SU-DHL-6 (cell line): ENCODE measurements at regions not wholly inside any gene's neighbourhood (a gene's known extent, or its start where the extent isn't known, plus 50 kb on each side); places are given as distances from the start of the nearest gene placed in this dataset.

Experiments used
- H2AFZ ChIP-seq: fragments of 200-600 bp; sonication (generic); 2 replicates; pipeline ENCODE4 v1.6.1; 2014; ENCODE audit warnings: low read depth, mild to moderate bottlenecking, moderate library complexity, mixed read lengths, antibody characterized with exemption, low read length; ENCODE audit not compliant: severe bottlenecking
- H3F3A ChIP-seq: fragments of 200-600 bp; shearing (Covaris generic); 2 replicates; pipeline ENCODE4 v1.6.0; 2016; ENCODE audit warnings: antibody characterized with exemption, mild to moderate bottlenecking; ENCODE audit not compliant: insufficient read depth
- H3K27ac ChIP-seq: fragments of 200-600 bp; sonication (generic); 2 replicates; pipeline ENCODE4 v1.5.1; 2016; ENCODE audit warnings: low read depth, mild to moderate bottlenecking, low read length, moderate library complexity, mixed read lengths
- H3K27me3 ChIP-seq: fragments of 200-600 bp; sonication (generic), shearing (Covaris generic); 2 replicates; pipeline ENCODE4 v1.6.0; 2014; ENCODE audit warnings: mild to moderate bottlenecking, low read length
- H3K36me3 ChIP-seq: fragments of 200-600 bp; sonication (generic); 2 replicates; pipeline ENCODE4 v1.6.1; 2014; ENCODE audit warnings: mild to moderate bottlenecking, low read length, mixed read lengths
- H3K4me2 ChIP-seq: fragments of 300-600, 200-600 bp; shearing (Covaris generic), sonication (generic); 2 replicates; pipeline ENCODE4 v1.6.0; 2014; ENCODE audit warnings: low read length, low read depth, mild to moderate bottlenecking; ENCODE audit not compliant: poor library complexity, severe bottlenecking
- H3K4me3 ChIP-seq: fragments of 200-600 bp; sonication (generic); 2 replicates; pipeline ENCODE4 v1.5.1; 2014; ENCODE audit warnings: antibody characterized with exemption, low read length, mild to moderate bottlenecking, mixed read lengths; ENCODE audit not compliant: insufficient read depth, poor library complexity, severe bottlenecking
- H3K79me2 ChIP-seq: fragments of 200-600 bp; sonication (generic); 2 replicates; pipeline ENCODE4 v1.6.1; 2014; ENCODE audit warnings: mild to moderate bottlenecking, low read length, moderate library complexity; ENCODE audit not compliant: insufficient read depth
- H3K9ac ChIP-seq: fragments of 200-600 bp; sonication (generic); 2 replicates; pipeline ENCODE4 v1.7.0; 2014; ENCODE audit warnings: mild to moderate bottlenecking, low read length
- H3K9me2 ChIP-seq: fragments of 200-600 bp; sonication (generic); replicated peaks from 2 replicates; pipeline ENCODE4 v1.6.1; 2014; ENCODE audit warnings: low read length; ENCODE audit not compliant: insufficient read depth
- H3K9me3 ChIP-seq: fragments of 200-600 bp; sonication (generic); 2 replicates; pipeline ENCODE4 v1.6.1; 2014; ENCODE audit warnings: low read length, mixed read lengths; ENCODE audit not compliant: insufficient read depth
- H4K20me1 ChIP-seq: fragments of 200-600 bp; sonication (generic); 2 replicates; pipeline ENCODE4 v1.6.1; 2014; ENCODE audit warnings: low read depth, mild to moderate bottlenecking, antibody characterized with exemption, low read length, moderate library complexity, mixed read lengths
- CTCF ChIP-seq: fragments of 200-600 bp; sonication (generic); IDR thresholded peaks from one replicate; pipeline ENCODE4 v1.5.1; 2017; ENCODE audit warnings: antibody characterized with exemption, mild to moderate bottlenecking, low read length, moderate library complexity; ENCODE audit not compliant: insufficient read depth, poor library complexity, severe bottlenecking
- EZH2phosphoT487 ChIP-seq: fragments of 200-600 bp; sonication (generic), shearing (Covaris generic); conservative IDR thresholded peaks from 2 replicates; pipeline ENCODE4 v1.6.1; 2018; ENCODE audit warnings: mild to moderate bottlenecking, antibody characterized with exemption, low read length, moderate library complexity, mixed read lengths

- no peaks in the 10 kb centered on the region for H3K79me2 ChIP-seq
- no peaks in the 10 kb centered on the region for H3K27me3 ChIP-seq
- no peak overlapping the region for H3K9ac ChIP-seq
- H3F3A ChIP-seq = no peaks in the 10 kb centered on the region
- no peaks in the 10 kb centered on the region for H4K20me1 ChIP-seq
- no peak overlapping the region for H3K27ac ChIP-seq
- TF ChIP-seq CTCF = no peak
- TF ChIP-seq EZH2phosphoT487 = no peak
- no peak overlapping the region for H3K4me3 ChIP-seq
- no peak overlapping the region for H2AFZ ChIP-seq
- H3K9me2 ChIP-seq = no peaks in the 10 kb centered on the region
- no peaks in the 10 kb centered on the region for H3K36me3 ChIP-seq
- H3K9me3 ChIP-seq = no peaks in the 10 kb centered on the region
- H3K4me2 ChIP-seq = no peak overlapping the region
These were observed 179.6 kb downstream of the TBX5 start for GRCh38 chr12:114226241-114226928.

GRCh38 chr12:114221957-114222630, 183.8 kb downstream of the TBX5 start:
- no peaks in the 10 kb centered on the region for H4K20me1 ChIP-seq
- no peak overlapping the region for H3K4me2 ChIP-seq
- H3K4me3 ChIP-seq = no peak overlapping the region
- no peak overlapping the region for H2AFZ ChIP-seq
- no peaks in the 10 kb centered on the region for H3K9me2 ChIP-seq
- no peaks in the 10 kb centered on the region for H3F3A ChIP-seq
- TF ChIP-seq EZH2phosphoT487 (no peak), CTCF (no peak)
- no peak overlapping the region for H3K27ac ChIP-seq
- H3K27me3 ChIP-seq = no peaks in the 10 kb centered on the region
- H3K36me3 ChIP-seq = no peaks in the 10 kb centered on the region
- no peak overlapping the region for H3K9ac ChIP-seq
- H3K79me2 ChIP-seq = no peaks in the 10 kb centered on the region
- no peaks in the 10 kb centered on the region for H3K9me3 ChIP-seq

- no peaks in the 10 kb centered on the region for H3F3A ChIP-seq
- H3K4me3 ChIP-seq = no peak overlapping the region
- H3K36me3 ChIP-seq = no peaks in the 10 kb centered on the region
- H3K9ac ChIP-seq = no peak overlapping the region
- H3K27me3 ChIP-seq = no peaks in the 10 kb centered on the region
- H4K20me1 ChIP-seq = no peaks in the 10 kb centered on the region
- no peaks in the 10 kb centered on the region for H3K9me2 ChIP-seq
- H3K79me2 ChIP-seq = no peaks in the 10 kb centered on the region
- no peak overlapping the region for H3K4me2 ChIP-seq
- no peak for TF ChIP-seq CTCF
- no peak for TF ChIP-seq EZH2phosphoT487
- no peak overlapping the region for H2AFZ ChIP-seq
- H3K9me3 ChIP-seq = no peaks in the 10 kb centered on the region
- no peak overlapping the region for H3K27ac ChIP-seq
These were observed 184.7 kb downstream of the TBX5 start for GRCh38 chr12:114221136-114221833.
